HepG2 (cell line): ENCODE measurements at regions not wholly inside any gene's neighbourhood (a gene's known extent, or its start where the extent isn't known, plus 50 kb on each side); places are given as distances from the start of the nearest gene placed in this dataset.

Experiments
- ATF7 ChIP-seq, 2 experiments: fragments of 450-650 bp in 1 of 2; sonication (generic) in 1 of 2; formaldehyde crosslinking in 1 of 2; IDR thresholded peaks; 2 replicates each; pipeline versions ENCODE4 v1.4.0 to v1.6.1; 2016 to 2020; ENCODE audit warnings: antibody characterized with exemption in 1 of 2, mild to moderate bottlenecking in 1 of 2, missing genetic modification reagents in 1 of 2
- CEBPB ChIP-seq: IDR thresholded peaks from 2 replicates; pipeline ENCODE4 v1.6.1; 2011; ENCODE audit warnings: low read depth, low read length, improper control_type of control experiment, borderline replicate concordance
- CEBPG ChIP-seq: IDR thresholded peaks from 2 replicates; pipeline ENCODE4 v1.6.1; 2016
- DNMT3B ChIP-seq: conservative IDR thresholded peaks from 2 replicates; pipeline ENCODE4 v1.6.1; 2016; ENCODE audit warnings: missing biosample characterization, control low read depth
- FOXA3 ChIP-seq: IDR thresholded peaks from 2 replicates; pipeline ENCODE4 v1.6.1; 2016; ENCODE audit warnings: missing genetic modification reagents, missing compliant biosample characterization
- GATAD2A ChIP-seq: IDR thresholded peaks from 2 replicates; pipeline ENCODE4 v1.6.1; 2016
- HCFC1 ChIP-seq: fragments of 150-350 bp; IDR thresholded peaks from 2 replicates; pipeline ENCODE4 v1.6.1; 2014; ENCODE audit warnings: low read depth, low read length
- KAT2B ChIP-seq: fragments of 150-350 bp; IDR thresholded peaks from 2 replicates; pipeline ENCODE4 v1.6.1; 2014; ENCODE audit warnings: low read depth, low read length, borderline replicate concordance
- KAT8 ChIP-seq: IDR thresholded peaks from 2 replicates; pipeline ENCODE4 v1.6.1; 2016; ENCODE audit warnings: missing genetic modification reagents, missing compliant biosample characterization
- LCORL ChIP-seq, 2 experiments: fragments of 450-650 bp in 1 of 2; sonication (generic) in 1 of 2; formaldehyde crosslinking in 1 of 2; IDR thresholded peaks; 2 replicates each; pipeline versions ENCODE4 v1.5.0 to v1.6.1; 2017 to 2020; ENCODE audit warnings: antibody characterized with exemption in 1 of 2, missing genetic modification reagents in 1 of 2
- SOX5 ChIP-seq: IDR thresholded peaks from 2 replicates; pipeline ENCODE4 v1.6.1; 2016; ENCODE audit warnings: borderline replicate concordance
- TEAD3 ChIP-seq: optimal IDR thresholded peaks from 2 replicates; pipeline ENCODE3; 2016; ENCODE audit warnings: borderline replicate concordance
- ZEB1 ChIP-seq: IDR thresholded peaks from 2 replicates; pipeline ENCODE4 v1.6.1; 2012; ENCODE audit warnings: mild to moderate bottlenecking, low read depth, inconsistent platforms; ENCODE audit not compliant: insufficient replicate concordance
- ZNF260 ChIP-seq: sonication (generic); formaldehyde crosslinking; IDR thresholded peaks from 2 replicates; pipeline ENCODE4 v1.4.0; 2020; ENCODE audit warnings: missing genetic modification reagents, low read depth, mild to moderate bottlenecking, borderline replicate concordance
- ZNF3 ChIP-seq: IDR thresholded peaks from 2 replicates; pipeline ENCODE4 v1.7.0; 2017; ENCODE audit warnings: inconsistent platforms
- ZNF337 ChIP-seq: sonication (generic); formaldehyde crosslinking; IDR thresholded peaks from 2 replicates; pipeline ENCODE4 v1.5.1; 2020; ENCODE audit warnings: missing genetic modification reagents, low read depth, mild to moderate bottlenecking, borderline replicate concordance
- TF ChIP-seq, protein P1 (sequence below), 2 experiments: fragments of 450-650 bp in 1 of 2; sonication (generic) in 1 of 2; formaldehyde crosslinking; IDR thresholded peaks; 2 replicates each; pipeline versions ENCODE4 v1.5.0 to v1.8.0; 2020 to 2022; ENCODE audit warnings: mild to moderate bottlenecking in 1 of 2, missing genetic modification reagents in 1 of 2
- TF ChIP-seq, protein P2 (sequence below): IDR thresholded peaks from 2 replicates; pipeline ENCODE4 v1.4.0; 2020; ENCODE audit warnings: mild to moderate bottlenecking, missing genetic modification reagents
- TF ChIP-seq, protein P3 (sequence below): sonication (generic); formaldehyde crosslinking; IDR thresholded peaks from 2 replicates; pipeline ENCODE4 v1.9.0; 2021; ENCODE audit warnings: missing genetic modification reagents, mild to moderate bottlenecking, borderline replicate concordance
- TF ChIP-seq, protein P4 (sequence below): sonication (generic); formaldehyde crosslinking; IDR thresholded peaks from 2 replicates; pipeline ENCODE4 v1.4.0; 2020; ENCODE audit warnings: missing genetic modification reagents; ENCODE audit errors: not compliant biosample characterization
- TF ChIP-seq, protein P5 (sequence below): sonication (generic); formaldehyde crosslinking; IDR thresholded peaks from 2 replicates; pipeline ENCODE4 v1.5.1; 2020; ENCODE audit warnings: mild to moderate bottlenecking, moderate library complexity, missing genetic modification reagents

DNA sequence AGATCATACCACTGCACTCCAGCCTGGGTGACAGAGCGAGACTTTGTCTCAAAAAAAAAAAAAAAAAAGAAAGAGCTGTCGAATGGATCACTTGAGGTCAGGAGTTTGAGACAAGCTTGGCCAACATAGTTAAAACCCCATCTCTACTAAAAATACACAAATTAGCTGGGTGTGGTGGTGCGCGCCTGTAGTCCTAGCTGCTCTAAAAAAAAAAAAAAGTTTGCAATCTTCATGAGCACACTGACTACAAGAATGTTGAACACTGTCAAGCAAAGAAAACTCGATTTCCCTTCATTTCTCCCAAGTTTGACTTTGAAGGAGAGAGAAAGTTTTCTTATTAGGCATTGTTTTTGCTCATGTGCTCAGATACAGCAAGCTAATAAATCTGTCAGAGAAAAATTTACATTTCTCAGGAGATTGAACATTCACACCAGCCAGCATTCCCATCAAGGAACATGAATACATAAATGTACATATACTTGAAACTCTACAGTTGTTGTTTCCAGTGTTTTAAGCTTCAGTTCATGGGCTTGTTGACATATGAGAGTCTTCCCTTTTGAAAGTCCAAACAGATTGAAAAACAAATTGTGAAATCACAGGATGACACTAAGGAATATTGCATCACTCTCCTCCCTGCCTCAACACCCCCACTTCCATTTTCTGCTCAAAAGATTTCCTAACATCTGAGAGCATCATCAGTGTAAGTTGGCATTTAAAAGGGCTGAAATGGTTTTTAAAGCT is 81.8 kb downstream of the ARRDC3 start (continued):
- TF ChIP-seq ZNF260 (CRISPR knock-in tag) (no peak), ZNF337 (CRISPR knock-in tag) (no peak), ZEB1 (no peak), GATAD2A (CRISPR knock-in tag) (peak; percentile 53), KAT2B (no peak), HCFC1 (no peak), KAT8 (CRISPR knock-in tag) (no peak), FOXA3 (CRISPR knock-in tag) (peak; percentile 68; the same call in 1 of the 2 replicates), ZNF3 (CRISPR knock-in tag) (no peak), CEBPB (peak; percentile 95), SOX5 (peak; percentile 33; the same call in 1 of the 2 replicates), LCORL (IDR thresholded peaks at IDR 0.05) (no peak), LCORL (CRISPR knock-in tag; IDR thresholded peaks at IDR 0.05) (no peak), TEAD3 (CRISPR knock-in tag) (no peak), DNMT3B (CRISPR knock-in tag) (no peak), CEBPG (CRISPR knock-in tag) (peak; percentile 61), ATF7 (IDR thresholded peaks at IDR 0.05) (0 out of 2 replicates have a peak, but pooled peaks have one; percentile 5), ATF7 (CRISPR knock-in tag; IDR thresholded peaks at IDR 0.05) (no peak)
- TF ChIP-seq, protein P1, sequence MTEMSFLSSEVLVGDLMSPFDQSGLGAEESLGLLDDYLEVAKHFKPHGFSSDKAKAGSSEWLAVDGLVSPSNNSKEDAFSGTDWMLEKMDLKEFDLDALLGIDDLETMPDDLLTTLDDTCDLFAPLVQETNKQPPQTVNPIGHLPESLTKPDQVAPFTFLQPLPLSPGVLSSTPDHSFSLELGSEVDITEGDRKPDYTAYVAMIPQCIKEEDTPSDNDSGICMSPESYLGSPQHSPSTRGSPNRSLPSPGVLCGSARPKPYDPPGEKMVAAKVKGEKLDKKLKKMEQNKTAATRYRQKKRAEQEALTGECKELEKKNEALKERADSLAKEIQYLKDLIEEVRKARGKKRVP (CRISPR knock-in tag; IDR thresholded peaks at IDR 0.05) = peak in 1 of 2 experiments; percentile 86; a peak in 2 of 4 replicates
- TF ChIP-seq, protein P2, sequence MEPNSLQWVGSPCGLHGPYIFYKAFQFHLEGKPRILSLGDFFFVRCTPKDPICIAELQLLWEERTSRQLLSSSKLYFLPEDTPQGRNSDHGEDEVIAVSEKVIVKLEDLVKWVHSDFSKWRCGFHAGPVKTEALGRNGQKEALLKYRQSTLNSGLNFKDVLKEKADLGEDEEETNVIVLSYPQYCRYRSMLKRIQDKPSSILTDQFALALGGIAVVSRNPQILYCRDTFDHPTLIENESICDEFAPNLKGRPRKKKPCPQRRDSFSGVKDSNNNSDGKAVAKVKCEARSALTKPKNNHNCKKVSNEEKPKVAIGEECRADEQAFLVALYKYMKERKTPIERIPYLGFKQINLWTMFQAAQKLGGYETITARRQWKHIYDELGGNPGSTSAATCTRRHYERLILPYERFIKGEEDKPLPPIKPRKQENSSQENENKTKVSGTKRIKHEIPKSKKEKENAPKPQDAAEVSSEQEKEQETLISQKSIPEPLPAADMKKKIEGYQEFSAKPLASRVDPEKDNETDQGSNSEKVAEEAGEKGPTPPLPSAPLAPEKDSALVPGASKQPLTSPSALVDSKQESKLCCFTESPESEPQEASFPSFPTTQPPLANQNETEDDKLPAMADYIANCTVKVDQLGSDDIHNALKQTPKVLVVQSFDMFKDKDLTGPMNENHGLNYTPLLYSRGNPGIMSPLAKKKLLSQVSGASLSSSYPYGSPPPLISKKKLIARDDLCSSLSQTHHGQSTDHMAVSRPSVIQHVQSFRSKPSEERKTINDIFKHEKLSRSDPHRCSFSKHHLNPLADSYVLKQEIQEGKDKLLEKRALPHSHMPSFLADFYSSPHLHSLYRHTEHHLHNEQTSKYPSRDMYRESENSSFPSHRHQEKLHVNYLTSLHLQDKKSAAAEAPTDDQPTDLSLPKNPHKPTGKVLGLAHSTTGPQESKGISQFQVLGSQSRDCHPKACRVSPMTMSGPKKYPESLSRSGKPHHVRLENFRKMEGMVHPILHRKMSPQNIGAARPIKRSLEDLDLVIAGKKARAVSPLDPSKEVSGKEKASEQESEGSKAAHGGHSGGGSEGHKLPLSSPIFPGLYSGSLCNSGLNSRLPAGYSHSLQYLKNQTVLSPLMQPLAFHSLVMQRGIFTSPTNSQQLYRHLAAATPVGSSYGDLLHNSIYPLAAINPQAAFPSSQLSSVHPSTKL = peak; percentile 30; the same call in 1 of the 2 replicates
- TF ChIP-seq, protein P3, sequence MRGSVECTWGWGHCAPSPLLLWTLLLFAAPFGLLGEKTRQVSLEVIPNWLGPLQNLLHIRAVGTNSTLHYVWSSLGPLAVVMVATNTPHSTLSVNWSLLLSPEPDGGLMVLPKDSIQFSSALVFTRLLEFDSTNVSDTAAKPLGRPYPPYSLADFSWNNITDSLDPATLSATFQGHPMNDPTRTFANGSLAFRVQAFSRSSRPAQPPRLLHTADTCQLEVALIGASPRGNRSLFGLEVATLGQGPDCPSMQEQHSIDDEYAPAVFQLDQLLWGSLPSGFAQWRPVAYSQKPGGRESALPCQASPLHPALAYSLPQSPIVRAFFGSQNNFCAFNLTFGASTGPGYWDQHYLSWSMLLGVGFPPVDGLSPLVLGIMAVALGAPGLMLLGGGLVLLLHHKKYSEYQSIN (CRISPR knock-in tag) = no peak
- TF ChIP-seq, protein P4, sequence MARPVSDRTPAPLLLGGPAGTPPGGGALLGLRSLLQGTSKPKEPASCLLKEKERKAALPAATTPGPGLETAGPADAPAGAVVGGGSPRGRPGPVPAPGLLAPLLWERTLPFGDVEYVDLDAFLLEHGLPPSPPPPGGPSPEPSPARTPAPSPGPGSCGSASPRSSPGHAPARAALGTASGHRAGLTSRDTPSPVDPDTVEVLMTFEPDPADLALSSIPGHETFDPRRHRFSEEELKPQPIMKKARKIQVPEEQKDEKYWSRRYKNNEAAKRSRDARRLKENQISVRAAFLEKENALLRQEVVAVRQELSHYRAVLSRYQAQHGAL = no peak
- TF ChIP-seq, protein P5, sequence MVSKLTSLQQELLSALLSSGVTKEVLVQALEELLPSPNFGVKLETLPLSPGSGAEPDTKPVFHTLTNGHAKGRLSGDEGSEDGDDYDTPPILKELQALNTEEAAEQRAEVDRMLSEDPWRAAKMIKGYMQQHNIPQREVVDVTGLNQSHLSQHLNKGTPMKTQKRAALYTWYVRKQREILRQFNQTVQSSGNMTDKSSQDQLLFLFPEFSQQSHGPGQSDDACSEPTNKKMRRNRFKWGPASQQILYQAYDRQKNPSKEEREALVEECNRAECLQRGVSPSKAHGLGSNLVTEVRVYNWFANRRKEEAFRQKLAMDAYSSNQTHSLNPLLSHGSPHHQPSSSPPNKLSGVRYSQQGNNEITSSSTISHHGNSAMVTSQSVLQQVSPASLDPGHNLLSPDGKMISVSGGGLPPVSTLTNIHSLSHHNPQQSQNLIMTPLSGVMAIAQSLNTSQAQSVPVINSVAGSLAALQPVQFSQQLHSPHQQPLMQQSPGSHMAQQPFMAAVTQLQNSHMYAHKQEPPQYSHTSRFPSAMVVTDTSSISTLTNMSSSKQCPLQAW (CRISPR knock-in tag) = no peak
